Uterus (tissue), 3 donors: ENCODE measurements at regions not wholly inside any gene's neighbourhood (a gene's known extent, or its start where the extent isn't known, plus 50 kb on each side); places are given as distances from the start of the nearest gene placed in this dataset.
A peak's percentile ranks its signal among the peaks of the same experiment; 100 is the strongest.
"Not testable (repeated sequence)": the region's sequence is repeated elsewhere in the genome, so short reads cannot be mapped to it uniquely, and the experiment has no call there.

Experiments used
- DNase-seq, 2 donors: peaks; one replicate each; pipeline ENCODE4 v3.0.0-alpha.2; 2019 to 2020
- H3K27ac ChIP-seq, 2 donors: fragments of 200-600 bp; sonication (generic); 1 replicate in 1 of 2; 2 replicates in 1 of 2; pipeline ENCODE4 v1.5.1; 2016 to 2018
- H3K27me3 ChIP-seq, 2 donors: fragments of 200-600 bp; sonication (generic); one replicate each; pipeline ENCODE4 v1.5.1; 2018 to 2019; ENCODE audit warnings: control low read depth in 1 of 2
- H3K36me3 ChIP-seq, 2 donors: fragments of 200-600 bp; sonication (generic); one replicate each; pipeline ENCODE4 v1.5.1; 2019; ENCODE audit warnings: control low read depth in 1 of 2
- H3K4me1 ChIP-seq, 2 donors: fragments of 200-600 bp; sonication (generic); one replicate each; pipeline ENCODE4 v1.5.1; 2018 to 2019; ENCODE audit warnings: control low read depth in 1 of 2
- H3K4me3 ChIP-seq, 2 donors: fragments of 200-600 bp; sonication (generic); 1 replicate in 1 of 2; 2 replicates in 1 of 2; pipeline ENCODE4 v1.5.1; 2018 to 2019; ENCODE audit warnings: mild to moderate bottlenecking in 1 of 2
- H3K9me3 ChIP-seq, 2 donors: fragments of 200-600 bp; sonication (generic); one replicate each; pipeline ENCODE4 v1.5.1; 2019; ENCODE audit warnings: control low read depth in 1 of 2
- CTCF ChIP-seq, 4 experiments: fragments of 200-600 bp in 2 of 4; fragments of 450-650 bp in 2 of 4; sonication (generic) in 2 of 4; IDR thresholded peaks; one replicate each; pipeline ENCODE4 v1.5.1; 2016 to 2019; ENCODE audit warnings: antibody characterized with exemption in 4 of 4, mild to moderate bottlenecking in 2 of 4, moderate library complexity in 1 of 4
- POLR2A ChIP-seq, 2 donors: fragments of 450-650 bp; IDR thresholded peaks; one replicate each; pipeline ENCODE4 v1.6.1; 2016; ENCODE audit warnings: antibody characterized with exemption in 2 of 2, mild to moderate bottlenecking in 1 of 2, moderate library complexity in 1 of 2
- intact Hi-C: fragments of 100-400 bp; cut with DNase I; formaldehyde crosslinking; loops from one replicate; pipeline ENCODE4 v1.15.1; 2023; ENCODE audit warnings: low total_unique reads
- donor health status: DM: yes; HTN: yes; CAD: no.

DNA sequence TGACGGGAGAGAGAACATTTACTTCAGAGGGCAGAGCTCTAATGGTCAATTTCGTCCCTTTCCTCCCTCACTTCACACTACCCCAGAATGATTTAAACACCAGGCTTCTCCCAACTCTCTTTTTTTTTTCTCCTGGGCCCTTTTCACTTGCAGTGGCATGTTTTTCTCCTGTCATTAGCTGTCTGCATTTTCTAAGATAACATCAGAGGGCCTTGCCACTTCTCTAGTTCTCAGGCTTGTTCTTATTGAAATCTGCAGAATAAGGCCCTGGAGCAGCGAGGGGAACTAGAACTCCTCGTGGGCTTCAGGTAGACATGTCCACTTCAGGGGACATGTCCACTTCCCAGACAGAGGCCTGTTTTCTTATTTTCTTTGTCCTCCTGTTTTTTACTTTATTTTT lies 514.4 kb upstream of the TBL1XR1 start:
- intact Hi-C loops: no loop called here
- H3K9me3 ChIP-seq: no peaks in the 10 kb centered on the region
- TF ChIP-seq CTCF (IDR thresholded peaks at IDR 0.05): no peak
- DNase-seq: no peak
- H3K4me1 ChIP-seq: no peaks in the 10 kb centered on the region
- no peak overlapping the region for H3K4me3 ChIP-seq
- no peak overlapping the region for H3K27ac ChIP-seq
- no peaks in the 10 kb centered on the region for H3K36me3 ChIP-seq
- no peaks in the 10 kb centered on the region for H3K27me3 ChIP-seq

- DNase-seq: no peak
- intact Hi-C loops: no loop called here
- H3K36me3 ChIP-seq: no peaks in the 10 kb centered on the region
- no peak overlapping the region for H3K4me3 ChIP-seq
- no peaks in the 10 kb centered on the region for H3K9me3 ChIP-seq
- peak overlapping the region; percentile 25 to 38 for H3K27ac ChIP-seq
- H3K27me3 ChIP-seq: no peaks in the 10 kb centered on the region
- TF ChIP-seq POLR2A (IDR thresholded peaks at IDR 0.05): no peak
- no peak for TF ChIP-seq CTCF (IDR thresholded peaks at IDR 0.05)
- H3K4me1 ChIP-seq: no peaks in the 10 kb centered on the region
Observed at GRCh38 chr3:177713928-177714900, 516.9 kb upstream of the TBL1XR1 start.

DNA sequence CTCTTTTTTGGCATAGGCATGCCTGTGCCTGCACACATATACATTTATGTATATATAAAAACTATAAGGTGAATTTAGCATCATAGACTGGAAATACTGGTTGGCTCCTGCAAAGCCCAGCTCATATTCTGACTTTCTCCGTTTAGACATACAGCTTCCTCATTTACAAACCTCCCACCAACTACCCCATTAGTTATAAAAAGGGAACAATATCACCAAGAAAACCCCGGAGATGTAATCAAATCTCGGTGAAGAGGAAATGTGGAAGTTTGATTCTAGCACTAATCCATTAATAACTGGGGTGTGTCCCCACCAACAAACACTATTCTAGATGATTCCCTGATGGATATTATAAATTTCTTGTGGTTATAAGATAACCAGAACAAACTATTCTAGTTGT lies 517.7 kb upstream of the TBL1XR1 start:
- TF ChIP-seq POLR2A (IDR thresholded peaks at IDR 0.05) (no peak), CTCF (IDR thresholded peaks at IDR 0.05) (no peak)
- intact Hi-C loops: no loop called here
- no peak overlapping the region for H3K27ac ChIP-seq
- no peak for DNase-seq
- no peak overlapping the region for H3K4me3 ChIP-seq
- no peaks in the 10 kb centered on the region for H3K4me1 ChIP-seq
- H3K9me3 ChIP-seq: no peaks in the 10 kb centered on the region
- H3K36me3 ChIP-seq: no peaks in the 10 kb centered on the region
- no peaks in the 10 kb centered on the region for H3K27me3 ChIP-seq

- intact Hi-C loops: no loop called here
- H3K27ac ChIP-seq: no peak overlapping the region
- no peaks in the 10 kb centered on the region for H3K4me1 ChIP-seq
- H3K4me3 ChIP-seq: no peak overlapping the region
- no peaks in the 10 kb centered on the region for H3K27me3 ChIP-seq
- no peaks in the 10 kb centered on the region for H3K36me3 ChIP-seq
- DNase-seq: no peak
- TF ChIP-seq CTCF (IDR thresholded peaks at IDR 0.05) (no peak), POLR2A (IDR thresholded peaks at IDR 0.05) (no peak)
- no peaks in the 10 kb centered on the region for H3K9me3 ChIP-seq
Observed at GRCh38 chr3:177715980-177716379, 518.7 kb upstream of the TBL1XR1 start.

DNA sequence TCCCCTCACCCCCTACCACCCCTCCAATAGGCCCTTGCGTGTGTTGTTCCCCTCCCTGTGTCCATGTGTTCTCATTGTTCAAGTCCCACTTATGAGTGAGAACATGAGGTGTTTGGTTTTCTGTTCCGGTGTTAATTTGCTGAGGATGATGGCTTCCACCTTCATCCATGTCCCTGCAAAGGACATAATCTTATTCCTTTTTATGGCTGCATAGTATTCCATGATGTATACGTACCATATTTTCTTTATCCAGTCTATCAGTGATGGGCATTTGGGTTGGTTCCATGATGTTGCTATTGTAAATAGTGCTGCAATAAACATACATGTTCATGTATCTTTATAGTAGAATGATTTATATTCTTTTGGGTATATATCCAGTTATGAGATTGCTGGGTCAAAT lies 523.6 kb upstream of the TBL1XR1 start:
- H3K27ac ChIP-seq: peak overlapping the region in 1 of 2 donors; percentile 11
- H3K27me3 ChIP-seq, DNase-seq, H3K9me3 ChIP-seq, H3K4me1 ChIP-seq, H3K4me3 ChIP-seq, intact Hi-C loops, H3K36me3 ChIP-seq: not testable (repeated sequence)
